Right lobe of liver (tissue), 4 donors: ENCODE measurements at regions not wholly inside any gene's neighbourhood (a gene's known extent, or its start where the extent isn't known, plus 50 kb on each side); places are given as distances from the start of the nearest gene placed in this dataset.

ENCODE experiments used
- CTCF ChIP-seq, 4 donors: fragments of 200-600 bp in 3 of 4; fragments of 450-650 bp in 1 of 4; IDR thresholded peaks; one replicate each; pipeline versions ENCODE4 v1.5.1 to v1.8.0; 2016 to 2022; ENCODE audit warnings: antibody characterized with exemption in 4 of 4, mild to moderate bottlenecking in 2 of 4
- POLR2A ChIP-seq: fragments of 450-650 bp; IDR thresholded peaks from one replicate; pipeline ENCODE4 v1.6.1; 2017; ENCODE audit warnings: antibody characterized with exemption, mild to moderate bottlenecking
- donor health status: DM: no; HTN: no; CAD: no.
- donor health status: DM: no; HTN: no; CAD: no.
- donor health status: DM: no; HTN: yes; CAD: no.

GRCh38 chr15:53274630-53275029 is 484.5 kb upstream of the ONECUT1 start:
- TF ChIP-seq CTCF (IDR thresholded peaks at IDR 0.05) (no peak), POLR2A (no peak)
